ENCODE measurements at regions not wholly inside any gene's neighbourhood (a gene's known extent, or its start where the extent isn't known, plus 50 kb on each side); places are given as distances from the start of the nearest gene placed in this dataset.

DNA sequence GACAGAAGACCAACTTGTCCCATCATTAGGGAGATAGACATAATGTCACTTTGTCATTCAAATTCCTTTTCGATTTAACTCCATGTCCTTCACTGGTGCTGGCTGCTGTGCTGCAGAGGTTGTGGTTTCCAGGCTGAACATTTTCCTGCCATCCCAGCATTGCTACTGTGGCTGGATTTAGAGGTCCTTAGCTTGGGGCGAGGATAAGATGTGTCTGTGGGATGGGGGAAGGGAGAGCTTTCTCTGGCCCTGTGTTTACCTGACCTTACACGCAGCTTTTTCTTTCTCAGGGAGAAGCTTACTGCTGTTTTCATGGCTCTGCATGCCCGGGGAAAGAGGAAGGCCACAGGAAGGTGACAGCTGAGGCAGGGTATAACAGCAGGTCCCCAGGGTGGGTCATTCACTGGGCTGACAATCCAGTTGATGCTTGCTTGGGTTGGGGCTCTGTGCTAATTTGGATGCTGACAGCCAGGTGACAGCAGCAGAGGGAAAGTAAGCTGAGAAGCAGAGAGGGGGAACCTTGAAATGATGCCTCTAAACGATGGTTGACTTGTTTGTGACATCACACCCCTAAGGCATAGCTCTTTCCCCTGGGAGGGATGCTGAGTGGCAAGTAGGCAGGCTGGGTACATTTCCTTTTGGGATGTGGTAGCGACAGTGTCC, 326.9 kb upstream of the CTNNB1 start:
- Mint-ChIP-seq H3K27me3 (ENCODE audit: unreplicated experiment) (no peaks in the 10 kb centered on the region), H3K4me3 (ENCODE audit: low read depth, unreplicated experiment) (no peak overlapping the region), H3K27ac (ENCODE audit: unreplicated experiment) (no peak overlapping the region), H3K36me3 (ENCODE audit: insufficient read depth, unreplicated experiment) (no peaks in the 10 kb centered on the region), H3K4me1 (ENCODE audit: low read depth, unreplicated experiment) (no peaks in the 10 kb centered on the region), H3K9me3 (ENCODE audit: low read depth, unreplicated experiment) (peaks cover 2% of the 10 kb centered on the region)
- intact Hi-C loops (cut with micrococcal nuclease; ENCODE audit: unreplicated experiment), result no loop called here
- CTCF ChIA-PET, result no interaction called here
- no TSS peak for BruUV-seq (replicated peaks)
- TF ChIP-seq, protein P1, sequence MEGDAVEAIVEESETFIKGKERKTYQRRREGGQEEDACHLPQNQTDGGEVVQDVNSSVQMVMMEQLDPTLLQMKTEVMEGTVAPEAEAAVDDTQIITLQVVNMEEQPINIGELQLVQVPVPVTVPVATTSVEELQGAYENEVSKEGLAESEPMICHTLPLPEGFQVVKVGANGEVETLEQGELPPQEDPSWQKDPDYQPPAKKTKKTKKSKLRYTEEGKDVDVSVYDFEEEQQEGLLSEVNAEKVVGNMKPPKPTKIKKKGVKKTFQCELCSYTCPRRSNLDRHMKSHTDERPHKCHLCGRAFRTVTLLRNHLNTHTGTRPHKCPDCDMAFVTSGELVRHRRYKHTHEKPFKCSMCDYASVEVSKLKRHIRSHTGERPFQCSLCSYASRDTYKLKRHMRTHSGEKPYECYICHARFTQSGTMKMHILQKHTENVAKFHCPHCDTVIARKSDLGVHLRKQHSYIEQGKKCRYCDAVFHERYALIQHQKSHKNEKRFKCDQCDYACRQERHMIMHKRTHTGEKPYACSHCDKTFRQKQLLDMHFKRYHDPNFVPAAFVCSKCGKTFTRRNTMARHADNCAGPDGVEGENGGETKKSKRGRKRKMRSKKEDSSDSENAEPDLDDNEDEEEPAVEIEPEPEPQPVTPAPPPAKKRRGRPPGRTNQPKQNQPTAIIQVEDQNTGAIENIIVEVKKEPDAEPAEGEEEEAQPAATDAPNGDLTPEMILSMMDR (IDR thresholded peaks at IDR 0.05; ENCODE audit: unreplicated experiment), result no peak
- DNase-seq, result no peak

DNA sequence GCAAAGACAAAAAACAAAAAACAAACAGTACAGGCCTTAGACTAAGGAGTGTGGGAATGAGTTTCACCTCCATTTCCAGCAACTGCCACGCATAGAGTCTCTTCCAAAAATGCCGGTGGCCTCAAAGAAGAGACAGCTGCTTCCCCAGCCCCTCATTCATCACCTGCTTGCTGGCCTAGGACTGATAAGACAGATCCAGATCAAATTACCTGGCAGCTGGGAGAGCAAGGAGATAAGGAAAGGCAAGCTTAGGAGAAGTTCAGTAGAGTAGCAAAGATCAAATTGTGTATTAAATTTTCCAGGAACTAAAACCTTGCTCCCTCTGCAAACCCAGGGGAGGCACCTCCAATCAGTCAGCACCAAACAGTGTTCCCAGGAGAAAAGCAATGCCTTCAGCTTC, 325.8 kb upstream of the CTNNB1 start:
- no peaks in the 10 kb centered on the region for H3K27me3 Mint-ChIP-seq (ENCODE audit: unreplicated experiment)
- no peak for DNase-seq
- TF ChIP-seq, protein P1 (IDR thresholded peaks at IDR 0.05; ENCODE audit: unreplicated experiment), result no peak
- H3K36me3 Mint-ChIP-seq (ENCODE audit: insufficient read depth, unreplicated experiment), result no peaks in the 10 kb centered on the region
- no peaks in the 10 kb centered on the region for H3K4me1 Mint-ChIP-seq (ENCODE audit: low read depth, unreplicated experiment)
- BruUV-seq (replicated peaks), result no TSS peak
- CTCF ChIA-PET, result no interaction called here
- H3K27ac Mint-ChIP-seq (ENCODE audit: unreplicated experiment), result no peak overlapping the region
- H3K9me3 Mint-ChIP-seq (ENCODE audit: low read depth, unreplicated experiment), result peaks cover 2% of the 10 kb centered on the region
- intact Hi-C loops (cut with micrococcal nuclease; ENCODE audit: unreplicated experiment), result no loop called here
- H3K4me3 Mint-ChIP-seq (ENCODE audit: low read depth, unreplicated experiment), result no peak overlapping the region

DNA sequence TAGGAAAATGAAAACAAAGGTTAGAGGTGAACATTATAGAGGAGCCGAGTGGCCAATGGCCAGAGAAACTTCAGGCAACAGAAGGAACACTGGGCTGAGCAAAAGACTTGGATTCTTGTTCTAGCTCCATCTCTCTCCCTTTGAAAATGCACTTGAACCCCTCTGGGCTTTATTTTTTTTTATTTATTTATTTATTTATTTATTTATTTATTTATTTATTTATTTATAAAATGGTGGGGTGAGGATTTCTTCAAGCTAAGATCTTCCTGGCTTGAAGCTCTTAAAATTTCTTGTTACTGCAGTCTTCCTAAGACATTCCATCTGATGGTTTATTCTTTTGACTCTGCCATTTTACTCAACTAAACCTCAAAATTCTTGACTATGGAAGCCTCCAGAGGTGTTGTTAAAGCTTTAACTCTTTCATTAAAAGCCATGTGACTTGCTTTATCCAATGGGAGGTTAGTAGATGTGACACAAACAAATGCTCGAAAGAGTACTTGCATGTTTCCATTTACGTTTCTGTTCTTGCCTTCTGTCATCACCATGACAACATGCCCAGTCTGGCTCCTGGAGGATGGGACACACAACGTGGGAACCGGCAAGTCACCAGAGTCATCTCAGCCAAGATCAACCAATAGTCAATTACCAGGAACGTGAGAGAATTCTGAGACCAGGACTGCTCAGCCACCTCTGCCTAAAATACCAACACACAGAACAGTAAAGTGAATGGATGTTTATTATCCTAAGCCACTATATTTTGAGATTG, 325.2 kb upstream of the CTNNB1 start:
- H3K27me3 Mint-ChIP-seq (ENCODE audit: unreplicated experiment), result no peaks in the 10 kb centered on the region
- intact Hi-C loops (cut with micrococcal nuclease; ENCODE audit: unreplicated experiment), result no loop called here
- no peak overlapping the region for H3K27ac Mint-ChIP-seq (ENCODE audit: unreplicated experiment)
- H3K4me1 Mint-ChIP-seq (ENCODE audit: low read depth, unreplicated experiment), result no peaks in the 10 kb centered on the region
- DNase-seq, result no peak
- no peak overlapping the region for H3K4me3 Mint-ChIP-seq (ENCODE audit: low read depth, unreplicated experiment)
- H3K9me3 Mint-ChIP-seq (ENCODE audit: low read depth, unreplicated experiment), result peaks cover 2% of the 10 kb centered on the region
- BruUV-seq (replicated peaks), result no TSS peak
- TF ChIP-seq, protein P1 (IDR thresholded peaks at IDR 0.05; ENCODE audit: unreplicated experiment), result no peak
- CTCF ChIA-PET, result no interaction called here
- H3K36me3 Mint-ChIP-seq (ENCODE audit: insufficient read depth, unreplicated experiment), result no peaks in the 10 kb centered on the region

DNA sequence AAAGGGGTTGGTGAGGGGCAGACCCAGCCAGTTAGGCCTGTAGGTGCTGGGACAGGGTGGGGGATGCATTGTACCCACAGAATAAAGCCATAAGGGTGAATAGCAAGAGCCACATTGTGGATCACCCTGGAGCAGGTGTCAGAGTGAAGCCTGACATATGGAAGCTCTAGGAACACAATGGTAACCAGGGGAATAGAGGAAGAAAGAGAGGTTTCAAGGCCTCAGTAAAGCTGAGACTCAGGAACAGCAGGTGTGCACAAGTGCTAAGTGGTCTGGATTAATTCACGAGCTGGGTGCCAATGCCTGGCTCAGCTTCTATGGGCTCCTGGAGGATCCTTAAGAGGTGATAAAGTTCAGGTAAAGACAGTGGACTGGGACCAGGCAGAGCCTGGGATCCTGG, 323.7 kb upstream of the CTNNB1 start:
- CTCF ChIA-PET, result interaction anchor here (0.6 kb wide), 1 partner anchor 17 kb away, joined by 5 read pairs; no protein-coding TSS in a partner anchor
- Mint-ChIP-seq H3K4me3 (ENCODE audit: low read depth, unreplicated experiment) (no peak overlapping the region), H3K27ac (ENCODE audit: unreplicated experiment) (no peak overlapping the region), H3K36me3 (ENCODE audit: insufficient read depth, unreplicated experiment) (no peaks in the 10 kb centered on the region), H3K9me3 (ENCODE audit: low read depth, unreplicated experiment) (peaks cover 2% of the 10 kb centered on the region), H3K4me1 (ENCODE audit: low read depth, unreplicated experiment) (no peaks in the 10 kb centered on the region), H3K27me3 (ENCODE audit: unreplicated experiment) (no peaks in the 10 kb centered on the region)
- no TSS peak for BruUV-seq (replicated peaks)
- DNase-seq, result no peak
- TF ChIP-seq, protein P1 (IDR thresholded peaks at IDR 0.05; ENCODE audit: unreplicated experiment), result no peak
- intact Hi-C loops (cut with micrococcal nuclease; ENCODE audit: unreplicated experiment), result no loop called here

All from Calu3 (cell line).